ENCODE measurements at regions not wholly inside any gene's neighbourhood (a gene's known extent, or its start where the extent isn't known, plus 50 kb on each side); places are given as distances from the start of the nearest gene placed in this dataset.

DNA sequence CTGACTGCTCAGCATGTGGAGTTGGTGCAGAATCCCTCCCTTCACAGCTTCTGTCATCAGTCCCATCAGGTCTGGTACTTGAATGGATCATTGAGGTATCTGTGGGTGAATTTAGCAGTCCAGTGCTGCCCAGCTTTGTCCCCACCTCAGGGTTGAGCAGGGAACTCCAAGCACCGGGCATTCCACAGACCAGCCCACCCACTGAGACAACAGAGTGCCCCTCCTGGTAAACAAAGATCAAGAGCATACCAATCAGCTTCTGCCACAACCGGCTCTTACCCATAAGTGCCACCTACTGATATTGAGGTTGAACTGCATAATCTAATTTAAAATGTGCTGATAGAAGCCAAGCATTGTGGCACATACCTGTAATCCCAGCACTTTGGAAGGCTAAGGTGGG is 57.1 kb upstream of the FXR1 start:
- DNase-seq (ENCODE audit: low spot score) = no peak
- Histone ChIP-seq H3K9me2 (replicated peaks; ENCODE audit: insufficient read depth) (no peaks in the 10 kb centered on the region), H3K27me3 (no peaks in the 10 kb centered on the region), H3K27ac (no peak overlapping the region), H3K4me2 (no peak overlapping the region), H4K20me1 (ENCODE audit: insufficient read depth, poor library complexity, severe bottlenecking) (no peaks in the 10 kb centered on the region), H3K9me3 (ENCODE audit: low read depth) (no peaks in the 10 kb centered on the region), H3K79me2 (no peaks in the 10 kb centered on the region), H3K36me3 (replicated peaks; ENCODE audit: insufficient read depth, low read depth) (no peaks in the 10 kb centered on the region), H3K4me1 (ENCODE audit: insufficient read depth) (no peaks in the 10 kb centered on the region), H2AFZ (no peak overlapping the region), H3K4me3 (no peak overlapping the region)
- TF ChIP-seq EZH2phosphoT487 (IDR thresholded peaks at IDR 0.05; ENCODE audit: low read depth, severe bottlenecking, unreplicated experiment) (no peak), EZH2 (IDR thresholded peaks at IDR 0.05; ENCODE audit: borderline replicate concordance) (no peak)
- TF ChIP-seq, protein P1, sequence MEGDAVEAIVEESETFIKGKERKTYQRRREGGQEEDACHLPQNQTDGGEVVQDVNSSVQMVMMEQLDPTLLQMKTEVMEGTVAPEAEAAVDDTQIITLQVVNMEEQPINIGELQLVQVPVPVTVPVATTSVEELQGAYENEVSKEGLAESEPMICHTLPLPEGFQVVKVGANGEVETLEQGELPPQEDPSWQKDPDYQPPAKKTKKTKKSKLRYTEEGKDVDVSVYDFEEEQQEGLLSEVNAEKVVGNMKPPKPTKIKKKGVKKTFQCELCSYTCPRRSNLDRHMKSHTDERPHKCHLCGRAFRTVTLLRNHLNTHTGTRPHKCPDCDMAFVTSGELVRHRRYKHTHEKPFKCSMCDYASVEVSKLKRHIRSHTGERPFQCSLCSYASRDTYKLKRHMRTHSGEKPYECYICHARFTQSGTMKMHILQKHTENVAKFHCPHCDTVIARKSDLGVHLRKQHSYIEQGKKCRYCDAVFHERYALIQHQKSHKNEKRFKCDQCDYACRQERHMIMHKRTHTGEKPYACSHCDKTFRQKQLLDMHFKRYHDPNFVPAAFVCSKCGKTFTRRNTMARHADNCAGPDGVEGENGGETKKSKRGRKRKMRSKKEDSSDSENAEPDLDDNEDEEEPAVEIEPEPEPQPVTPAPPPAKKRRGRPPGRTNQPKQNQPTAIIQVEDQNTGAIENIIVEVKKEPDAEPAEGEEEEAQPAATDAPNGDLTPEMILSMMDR (IDR thresholded peaks at IDR 0.05; ENCODE audit: poor library complexity) = no peak
- 14% methylated on average over 2 of the region's 2 CpGs for WGBS (ENCODE audit: low lambda C conversion rate, missing lambda C conversion rate)

- H3K36me3 ChIP-seq (replicated peaks; ENCODE audit: insufficient read depth, low read depth) = no peaks in the 10 kb centered on the region
- no peaks in the 10 kb centered on the region for H4K20me1 ChIP-seq (ENCODE audit: insufficient read depth, poor library complexity, severe bottlenecking)
- H3K4me2 ChIP-seq = no peak overlapping the region
- DNase-seq (ENCODE audit: low spot score) = no peak
- no peaks in the 10 kb centered on the region for H3K27me3 ChIP-seq
- H3K9me3 ChIP-seq (ENCODE audit: low read depth) = no peaks in the 10 kb centered on the region
- H3K9me2 ChIP-seq (replicated peaks; ENCODE audit: insufficient read depth) = no peaks in the 10 kb centered on the region
- H3K4me1 ChIP-seq (ENCODE audit: insufficient read depth) = no peaks in the 10 kb centered on the region
- no peak overlapping the region for H3K27ac ChIP-seq
- no peak overlapping the region for H2AFZ ChIP-seq
- TF ChIP-seq, protein P1 (IDR thresholded peaks at IDR 0.05; ENCODE audit: poor library complexity) = no peak
- TF ChIP-seq EZH2phosphoT487 (IDR thresholded peaks at IDR 0.05; ENCODE audit: low read depth, severe bottlenecking, unreplicated experiment) (no peak), EZH2 (IDR thresholded peaks at IDR 0.05; ENCODE audit: borderline replicate concordance) (no peak)
- no peak overlapping the region for H3K4me3 ChIP-seq
- WGBS (ENCODE audit: low lambda C conversion rate, missing lambda C conversion rate) = 68% methylated on average over 3 of the region's 3 CpGs
- H3K79me2 ChIP-seq = no peaks in the 10 kb centered on the region
Observed at GRCh38 chr3:180855956-180856355, 56.5 kb upstream of the FXR1 start.

GRCh38 chr3:180860180-180860858 is 52.2 kb upstream of the FXR1 start:
- H3K4me2 ChIP-seq = no peak overlapping the region
- TF ChIP-seq EZH2 (IDR thresholded peaks at IDR 0.05; ENCODE audit: borderline replicate concordance) (no peak), EZH2phosphoT487 (IDR thresholded peaks at IDR 0.05; ENCODE audit: low read depth, severe bottlenecking, unreplicated experiment) (no peak)
- TF ChIP-seq, protein P1 (IDR thresholded peaks at IDR 0.05; ENCODE audit: poor library complexity) = no peak
- no peaks in the 10 kb centered on the region for H3K36me3 ChIP-seq (replicated peaks; ENCODE audit: insufficient read depth, low read depth)
- H3K27ac ChIP-seq = no peak overlapping the region
- no peaks in the 10 kb centered on the region for H3K27me3 ChIP-seq
- no peaks in the 10 kb centered on the region for H3K4me1 ChIP-seq (ENCODE audit: insufficient read depth)
- DNase-seq (ENCODE audit: low spot score) = no peak
- H3K79me2 ChIP-seq = no peaks in the 10 kb centered on the region
- H4K20me1 ChIP-seq (ENCODE audit: insufficient read depth, poor library complexity, severe bottlenecking) = no peaks in the 10 kb centered on the region
- H2AFZ ChIP-seq = no peak overlapping the region
- no peaks in the 10 kb centered on the region for H3K9me2 ChIP-seq (replicated peaks; ENCODE audit: insufficient read depth)
- H3K9me3 ChIP-seq (ENCODE audit: low read depth) = no peaks in the 10 kb centered on the region
- H3K4me3 ChIP-seq = no peak overlapping the region
